HCT116 (cell line): ENCODE measurements at regions not wholly inside any gene's neighbourhood (a gene's known extent, or its start where the extent isn't known, plus 50 kb on each side); places are given as distances from the start of the nearest gene placed in this dataset.

ENCODE experiments used
- ATAC-seq: fragments of 200-7000 bp; cut with Tn5 transposase; 2 replicates; pipeline ENCODE4 v1.9.1; 2020; ENCODE audit warnings: mild to moderate bottlenecking, moderate library complexity
- BruUV-seq: library from RNA; stranded (reverse); fragments of 400-500 nt; replicated peaks from 2 replicates; lab custom pipeline; 2021; lab: Mats Ljungman, UMichigan
- CTCF ChIA-PET: fragments of 300-600 bp; sonication (Branson Sonifier 250); formaldehyde crosslinking; loops from one replicate; lab custom pipeline; 2021; ENCODE audit warnings: antibody characterized with exemption; lab: Charles Lee
- POLR2A ChIA-PET: fragments of 300-600, 350-600 bp; sonication (Branson Sonifier 250); formaldehyde crosslinking; loops from one replicate; lab custom pipeline; 2021; ENCODE audit warnings: antibody characterized with exemption; lab: Charles Lee
- RAD21 ChIA-PET, 2 experiments: fragments of 300-600 bp; sonication (Branson Sonifier 250); formaldehyde crosslinking; loops; one replicate each; lab custom pipeline; 2023; ENCODE audit warnings: low total read pairs in 2 of 2; ENCODE audit not compliant: uncharacterized antibody in 2 of 2, unreplicated experiment in 2 of 2, low non-redundant PET in 1 of 2; lab: Charles Lee
- DNase-seq: peaks from one replicate; pipeline ENCODE4 v3.0.0-alpha.2; 2010; ENCODE audit warnings: low read depth, low spot score
- H2AFZ ChIP-seq: fragments of 200-600 bp; shearing (Covaris generic), sonication (generic); 2 replicates; pipeline ENCODE4 v1.6.1; 2017; ENCODE audit warnings: low read depth, mixed run types, mixed read lengths, antibody characterized with exemption, low read length; ENCODE audit not compliant: poor library complexity, severe bottlenecking
- H3K27ac ChIP-seq: 2 replicates; pipeline ENCODE4 v1.5.1; 2012; ENCODE audit warnings: low read depth, low read length
- H3K27me3 ChIP-seq: fragments of 200-600 bp; sonication (generic); 2 replicates; pipeline ENCODE4 v1.6.1; 2016; ENCODE audit warnings: mixed run types, low read length, mixed read lengths; ENCODE audit not compliant: insufficient read depth
- H3K36me3 ChIP-seq, 2 experiments: fragments of 200-500 bp in 1 of 2; fragments of 200-600 bp in 1 of 2; sonication (Bioruptor generic) in 1 of 2; sonication (generic) in 1 of 2; 2 replicates each; pipeline versions ENCODE4 v1.5.1 to v1.6.1; 2014 to 2016; ENCODE audit warnings: low read length in 2 of 2, inconsistent platforms in 1 of 2, mixed read lengths in 1 of 2, mixed run types in 1 of 2; ENCODE audit not compliant: insufficient read depth in 2 of 2, control insufficient read depth in 1 of 2
- H3K4me1 ChIP-seq, 2 experiments: fragments of 200-600 bp in 1 of 2; sonication (generic) in 1 of 2; 2 replicates each; pipeline versions ENCODE4 v1.5.1 to v1.6.1; 2012 to 2017; ENCODE audit warnings: low read length in 2 of 2, inconsistent platforms in 1 of 2, mild to moderate bottlenecking in 1 of 2, mixed read lengths in 1 of 2, mixed run types in 1 of 2, moderate library complexity in 1 of 2; ENCODE audit not compliant: insufficient read depth in 2 of 2, control insufficient read depth in 1 of 2
- H3K4me2 ChIP-seq: fragments of 200-600 bp; sonication (generic); 2 replicates; pipeline ENCODE4 v1.6.1; 2017; ENCODE audit warnings: mixed run types, low read length, mixed read lengths
- H3K4me3 ChIP-seq, 2 experiments: fragments of 200-600 bp in 1 of 2; sonication (generic) in 1 of 2; replicated peaks in 1 of 2; 2 replicates each; pipeline ENCODE4 v1.5.1; 2011 to 2016; ENCODE audit warnings: low read length in 2 of 2, control low read depth in 1 of 2, low read depth in 1 of 2, mild to moderate bottlenecking in 1 of 2, mixed read lengths in 1 of 2, mixed run types in 1 of 2
- H3K79me2 ChIP-seq: fragments of 200-600 bp; sonication (generic); 2 replicates; pipeline ENCODE4 v1.6.1; 2017; ENCODE audit warnings: mild to moderate bottlenecking, mixed run types, low read length, moderate library complexity, mixed read lengths; ENCODE audit not compliant: insufficient read depth
- H3K9ac ChIP-seq: fragments of 200-600 bp; sonication (generic); 2 replicates; pipeline ENCODE4 v1.6.1; 2016; ENCODE audit warnings: low read length, mixed read lengths
- H3K9me2 ChIP-seq: fragments of 200-600 bp; sonication (generic), shearing (Covaris generic); 2 replicates; pipeline ENCODE4 v1.6.1; 2017; ENCODE audit warnings: mixed run types, mild to moderate bottlenecking, moderate library complexity; ENCODE audit not compliant: insufficient read depth
- H3K9me3 ChIP-seq, 2 experiments: fragments of 200-500 bp in 1 of 2; fragments of 200-600 bp in 1 of 2; sonication (Bioruptor generic) in 1 of 2; sonication (generic) in 1 of 2; 2 replicates each; pipeline ENCODE4 v1.6.1; 2014 to 2017; ENCODE audit warnings: low read length in 2 of 2, mixed read lengths in 2 of 2, inconsistent platforms in 1 of 2, low read depth in 1 of 2, mild to moderate bottlenecking in 1 of 2, mixed run types in 1 of 2, moderate library complexity in 1 of 2; ENCODE audit not compliant: control insufficient read depth in 1 of 2, insufficient read depth in 1 of 2
- H4K20me1 ChIP-seq: fragments of 200-600 bp; sonication (generic), shearing (Covaris generic); 2 replicates; pipeline ENCODE4 v1.6.1; 2017; ENCODE audit warnings: mixed run types, mild to moderate bottlenecking, moderate library complexity; ENCODE audit not compliant: insufficient read depth
- ATF3 ChIP-seq: IDR thresholded peaks from 2 replicates; pipeline ENCODE4 v1.6.1; 2012
- CBX3 ChIP-seq: IDR thresholded peaks from 2 replicates; pipeline ENCODE4 v1.6.1; 2012; ENCODE audit warnings: low read depth
- CEBPB ChIP-seq: IDR thresholded peaks from 2 replicates; pipeline ENCODE4 v1.6.1; 2012; ENCODE audit warnings: low read depth
- EGR1 ChIP-seq: IDR thresholded peaks from 2 replicates; pipeline ENCODE4 v1.6.1; 2012; ENCODE audit warnings: low read depth
- ELF1 ChIP-seq: IDR thresholded peaks from 2 replicates; pipeline ENCODE4 v1.6.1; 2012; ENCODE audit warnings: low read depth, borderline replicate concordance
- EZH2 ChIP-seq: fragments of 200-600 bp; sonication (generic); IDR thresholded peaks from 2 replicates; pipeline ENCODE4 v1.6.1; 2017; ENCODE audit warnings: antibody characterized with exemption, mixed run types
- EZH2phosphoT487 ChIP-seq: fragments of 200-600 bp; IDR thresholded peaks from 2 replicates; pipeline ENCODE4 v1.6.1; 2018; ENCODE audit warnings: antibody characterized with exemption, borderline replicate concordance
- POLR2A ChIP-seq: IDR thresholded peaks from 2 replicates; pipeline ENCODE4 v1.7.0; 2011; ENCODE audit warnings: borderline replicate concordance; ENCODE audit not compliant: insufficient read depth, insufficient read length; ENCODE audit errors: extremely low read depth
- POLR2AphosphoS5 ChIP-seq: IDR thresholded peaks from 2 replicates; pipeline ENCODE4 v1.6.1; 2011; ENCODE audit warnings: mild to moderate bottlenecking, low read depth, low read length, moderate library complexity
- RAD21 ChIP-seq: IDR thresholded peaks from 2 replicates; pipeline ENCODE4 v1.6.1; 2012; ENCODE audit warnings: low read depth, mild to moderate bottlenecking
- SIN3A ChIP-seq: IDR thresholded peaks from 2 replicates; pipeline ENCODE4 v1.6.1; 2012; ENCODE audit warnings: low read depth
- SP1 ChIP-seq: IDR thresholded peaks from 2 replicates; pipeline ENCODE4 v1.6.1; 2012; ENCODE audit warnings: low read depth
- SRF ChIP-seq: IDR thresholded peaks from 2 replicates; pipeline ENCODE4 v1.6.1; 2012; ENCODE audit warnings: low read depth
- TCF7L2 ChIP-seq: IDR thresholded peaks from 2 replicates; pipeline ENCODE4 v1.7.0; 2011; ENCODE audit warnings: borderline replicate concordance, inconsistent platforms; ENCODE audit not compliant: insufficient read depth, insufficient read length; ENCODE audit errors: extremely low read depth
- YY1 ChIP-seq: IDR thresholded peaks from 2 replicates; pipeline ENCODE4 v1.6.1; 2011; ENCODE audit warnings: low read length, low read depth, moderate library complexity, mild to moderate bottlenecking; ENCODE audit not compliant: insufficient replicate concordance; ENCODE audit errors: extremely low read depth
- ZFX ChIP-seq: fragments of 450-650 bp; IDR thresholded peaks from 2 replicates; pipeline ENCODE4 v1.6.1; 2017
- ZNF274 ChIP-seq: fragments of 200-500 bp; sonication (Bioruptor generic); IDR thresholded peaks from 2 replicates; pipeline ENCODE4 v1.6.1; 2014; ENCODE audit warnings: mild to moderate bottlenecking, low read depth, low read length, inconsistent platforms
- intact Hi-C: fragments of 100-400 bp; cut with micrococcal nuclease; formaldehyde crosslinking; loops from 2 replicates; pipeline ENCODE4 v1.10.0; 2022
- TF ChIP-seq, protein P1 (sequence below): IDR thresholded peaks from 2 replicates; pipeline ENCODE4 v1.6.1; 2012; ENCODE audit warnings: low read depth
- TF ChIP-seq, protein P2 (sequence below): IDR thresholded peaks from 2 replicates; pipeline ENCODE4 v1.6.1; 2012

DNA sequence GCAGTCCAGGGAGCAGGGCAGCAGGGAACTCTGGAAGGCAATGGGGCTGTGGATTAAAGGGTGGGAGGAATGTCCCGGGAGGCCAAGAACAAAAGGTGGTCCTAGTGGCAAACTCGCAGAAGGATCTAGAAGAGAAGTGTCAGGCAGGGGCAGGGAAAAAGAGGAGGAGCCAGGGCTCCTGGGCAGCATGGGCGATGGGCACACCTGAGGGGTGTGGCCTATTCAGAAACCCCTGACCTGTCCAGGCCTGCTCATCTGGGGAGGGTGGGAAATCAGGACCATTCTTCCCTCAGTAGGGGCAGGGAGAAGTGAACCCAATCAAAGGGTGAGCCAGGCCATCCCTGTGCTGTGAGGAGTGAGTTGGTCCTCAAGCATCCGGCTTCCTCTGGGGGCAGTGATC, 108.6 kb downstream of the TRIM29 start:
- ChIA-PET POLR2A (no interaction called here), CTCF (no interaction called here), RAD21 (no interaction called here)
- intact Hi-C loops = no loop called here
- no TSS peak for BruUV-seq
- DNase-seq = no peak
- Histone ChIP-seq H3K4me1 (no peaks in the 10 kb centered on the region), H3K79me2 (no peaks in the 10 kb centered on the region), H2AFZ (no peak overlapping the region), H3K4me2 (no peak overlapping the region), H3K27me3 (no peaks in the 10 kb centered on the region), H3K27ac (no peak overlapping the region), H3K9ac (no peak overlapping the region), H3K4me3 (no peak overlapping the region), H4K20me1 (no peaks in the 10 kb centered on the region), H3K36me3 (no peaks in the 10 kb centered on the region), H3K9me2 (no peaks in the 10 kb centered on the region), H3K9me3 (no peaks in the 10 kb centered on the region)
- ATAC-seq = no peak
- no peak for TF ChIP-seq CEBPB
- no peak for TF ChIP-seq SRF
- TF ChIP-seq YY1 = no peak
- TF ChIP-seq POLR2A = no peak
- no peak for TF ChIP-seq ZNF274
- no peak for TF ChIP-seq ELF1
- no peak for TF ChIP-seq RAD21

- RAD21 ChIA-PET = no interaction called here
- POLR2A ChIA-PET = no interaction called here
- DNase-seq (no peak), ATAC-seq (no peak)
- H3K4me1 ChIP-seq = no peaks in the 10 kb centered on the region
- CTCF ChIA-PET = no interaction called here
- no peak overlapping the region for H3K27ac ChIP-seq
- H3K9me3 ChIP-seq = no peaks in the 10 kb centered on the region
- H3K27me3 ChIP-seq = no peaks in the 10 kb centered on the region
- no peaks in the 10 kb centered on the region for H3K36me3 ChIP-seq
- no peaks in the 10 kb centered on the region for H3K9me2 ChIP-seq
- no peak overlapping the region for H3K4me2 ChIP-seq
- H4K20me1 ChIP-seq = no peaks in the 10 kb centered on the region
- no TSS peak for BruUV-seq
- no peak overlapping the region for H3K4me3 ChIP-seq
- H3K9ac ChIP-seq = no peak overlapping the region
- H2AFZ ChIP-seq = no peak overlapping the region
- no peaks in the 10 kb centered on the region for H3K79me2 ChIP-seq
- intact Hi-C loops = no loop called here
- TF ChIP-seq POLR2AphosphoS5 (no peak), YY1 (no peak), ZFX (no peak), RAD21 (no peak), CEBPB (no peak), SIN3A (no peak), EZH2phosphoT487 (no peak), ATF3 (no peak), EGR1 (no peak), TCF7L2 (no peak), SP1 (no peak), EZH2 (no peak), ELF1 (no peak), SRF (no peak), CBX3 (no peak)
- TF ChIP-seq, protein P1, sequence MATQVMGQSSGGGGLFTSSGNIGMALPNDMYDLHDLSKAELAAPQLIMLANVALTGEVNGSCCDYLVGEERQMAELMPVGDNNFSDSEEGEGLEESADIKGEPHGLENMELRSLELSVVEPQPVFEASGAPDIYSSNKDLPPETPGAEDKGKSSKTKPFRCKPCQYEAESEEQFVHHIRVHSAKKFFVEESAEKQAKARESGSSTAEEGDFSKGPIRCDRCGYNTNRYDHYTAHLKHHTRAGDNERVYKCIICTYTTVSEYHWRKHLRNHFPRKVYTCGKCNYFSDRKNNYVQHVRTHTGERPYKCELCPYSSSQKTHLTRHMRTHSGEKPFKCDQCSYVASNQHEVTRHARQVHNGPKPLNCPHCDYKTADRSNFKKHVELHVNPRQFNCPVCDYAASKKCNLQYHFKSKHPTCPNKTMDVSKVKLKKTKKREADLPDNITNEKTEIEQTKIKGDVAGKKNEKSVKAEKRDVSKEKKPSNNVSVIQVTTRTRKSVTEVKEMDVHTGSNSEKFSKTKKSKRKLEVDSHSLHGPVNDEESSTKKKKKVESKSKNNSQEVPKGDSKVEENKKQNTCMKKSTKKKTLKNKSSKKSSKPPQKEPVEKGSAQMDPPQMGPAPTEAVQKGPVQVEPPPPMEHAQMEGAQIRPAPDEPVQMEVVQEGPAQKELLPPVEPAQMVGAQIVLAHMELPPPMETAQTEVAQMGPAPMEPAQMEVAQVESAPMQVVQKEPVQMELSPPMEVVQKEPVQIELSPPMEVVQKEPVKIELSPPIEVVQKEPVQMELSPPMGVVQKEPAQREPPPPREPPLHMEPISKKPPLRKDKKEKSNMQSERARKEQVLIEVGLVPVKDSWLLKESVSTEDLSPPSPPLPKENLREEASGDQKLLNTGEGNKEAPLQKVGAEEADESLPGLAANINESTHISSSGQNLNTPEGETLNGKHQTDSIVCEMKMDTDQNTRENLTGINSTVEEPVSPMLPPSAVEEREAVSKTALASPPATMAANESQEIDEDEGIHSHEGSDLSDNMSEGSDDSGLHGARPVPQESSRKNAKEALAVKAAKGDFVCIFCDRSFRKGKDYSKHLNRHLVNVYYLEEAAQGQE = no peak
- TF ChIP-seq, protein P2, sequence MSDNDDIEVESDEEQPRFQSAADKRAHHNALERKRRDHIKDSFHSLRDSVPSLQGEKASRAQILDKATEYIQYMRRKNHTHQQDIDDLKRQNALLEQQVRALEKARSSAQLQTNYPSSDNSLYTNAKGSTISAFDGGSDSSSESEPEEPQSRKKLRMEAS = no peak
Measured at GRCh38 chr11:120028897-120029258, 109.0 kb downstream of the TRIM29 start.
